Astrocyte (in vitro differentiated cells and primary cell): ENCODE measurements at regions not wholly inside any gene's neighbourhood (a gene's known extent, or its start where the extent isn't known, plus 50 kb on each side); places are given as distances from the start of the nearest gene placed in this dataset.
"Not testable (repeated sequence)": the region's sequence is repeated elsewhere in the genome, so short reads cannot be mapped to it uniquely, and the experiment has no call there.

Source experiments
- DNase-seq: peaks from one replicate; pipeline ENCODE4 v3.0.0-alpha.2; 2010; ENCODE audit warnings: low read depth
- FAIRE-seq: peaks from 2 replicates; lab custom pipeline; 2011; peaks lifted over from hg19 to GRCh38; lab: Jason Lieb, UNC
- H2AFZ ChIP-seq: 2 replicates; pipeline ENCODE4 v1.6.0; 2012; ENCODE audit warnings: low read depth, low read length, inconsistent platforms
- H3K27ac ChIP-seq: 2 replicates; pipeline ENCODE4 v1.5.1; 2011; ENCODE audit warnings: low read depth, low read length, inconsistent platforms
- H3K27me3 ChIP-seq: 2 replicates; pipeline ENCODE4 v1.6.0; 2011; ENCODE audit warnings: low read length, inconsistent platforms; ENCODE audit not compliant: insufficient read depth
- H3K36me3 ChIP-seq: 2 replicates; pipeline ENCODE4 v1.5.1; 2011; ENCODE audit warnings: low read length, inconsistent platforms; ENCODE audit not compliant: insufficient read depth
- H3K4me1 ChIP-seq: 2 replicates; pipeline ENCODE4 v1.5.1; 2011; ENCODE audit warnings: low read length, inconsistent platforms; ENCODE audit not compliant: insufficient read depth
- H3K4me2 ChIP-seq: 2 replicates; pipeline ENCODE4 v1.6.0; 2012; ENCODE audit warnings: low read length, inconsistent platforms
- H3K4me3 ChIP-seq: 2 replicates; pipeline ENCODE4 v1.5.1; 2011; ENCODE audit warnings: low read depth, mild to moderate bottlenecking, low read length, inconsistent platforms; ENCODE audit not compliant: insufficient read depth
- H3K79me2 ChIP-seq: 2 replicates; pipeline ENCODE4 v1.6.0; 2012; ENCODE audit warnings: mild to moderate bottlenecking, low read length, inconsistent platforms; ENCODE audit not compliant: insufficient read depth
- H3K9ac ChIP-seq: 2 replicates; pipeline ENCODE4 v1.6.0; 2012; ENCODE audit warnings: mild to moderate bottlenecking, low read length, inconsistent platforms
- H3K9me3 ChIP-seq: 2 replicates; pipeline ENCODE4 v1.5.1; 2012; ENCODE audit warnings: low read depth, mild to moderate bottlenecking, low read length, inconsistent platforms; ENCODE audit not compliant: insufficient read depth
- H4K20me1 ChIP-seq: 2 replicates; pipeline ENCODE4 v1.6.0; 2012; ENCODE audit warnings: low read length, inconsistent platforms; ENCODE audit not compliant: insufficient read depth
- H3K27ac Mint-ChIP-seq: one replicate; pipeline ENCODE4 v1.8.0; 2021; ENCODE audit warnings: mild to moderate bottlenecking, mixed read lengths; ENCODE audit not compliant: unreplicated experiment
- H3K27me3 Mint-ChIP-seq: one replicate; pipeline ENCODE4 v1.8.0; 2021; ENCODE audit warnings: low read depth, mixed read lengths; ENCODE audit not compliant: unreplicated experiment
- H3K36me3 Mint-ChIP-seq: one replicate; pipeline ENCODE4 v1.8.0; 2021; ENCODE audit warnings: low read depth, mixed read lengths; ENCODE audit not compliant: unreplicated experiment
- H3K4me1 Mint-ChIP-seq: one replicate; pipeline ENCODE4 v1.8.0; 2021; ENCODE audit warnings: low read depth, mixed read lengths; ENCODE audit not compliant: unreplicated experiment
- H3K4me3 Mint-ChIP-seq: one replicate; pipeline ENCODE4 v1.8.0; 2021; ENCODE audit warnings: mild to moderate bottlenecking, moderate library complexity, mixed read lengths; ENCODE audit not compliant: unreplicated experiment
- H3K9me3 Mint-ChIP-seq: one replicate; pipeline ENCODE4 v1.8.0; 2021; ENCODE audit warnings: mild to moderate bottlenecking, mixed read lengths; ENCODE audit not compliant: unreplicated experiment
- EZH2 ChIP-seq: IDR thresholded peaks from 2 replicates; pipeline ENCODE4 v1.6.1; 2012; ENCODE audit warnings: mild to moderate bottlenecking, low read length, inconsistent platforms; ENCODE audit not compliant: insufficient read depth
- TF ChIP-seq, protein P1 (sequence below): IDR thresholded peaks from 2 replicates; pipeline ENCODE4 v1.5.1; 2011; ENCODE audit warnings: low read depth, mild to moderate bottlenecking, inconsistent platforms, low read length, moderate library complexity; ENCODE audit not compliant: insufficient read depth

DNA sequence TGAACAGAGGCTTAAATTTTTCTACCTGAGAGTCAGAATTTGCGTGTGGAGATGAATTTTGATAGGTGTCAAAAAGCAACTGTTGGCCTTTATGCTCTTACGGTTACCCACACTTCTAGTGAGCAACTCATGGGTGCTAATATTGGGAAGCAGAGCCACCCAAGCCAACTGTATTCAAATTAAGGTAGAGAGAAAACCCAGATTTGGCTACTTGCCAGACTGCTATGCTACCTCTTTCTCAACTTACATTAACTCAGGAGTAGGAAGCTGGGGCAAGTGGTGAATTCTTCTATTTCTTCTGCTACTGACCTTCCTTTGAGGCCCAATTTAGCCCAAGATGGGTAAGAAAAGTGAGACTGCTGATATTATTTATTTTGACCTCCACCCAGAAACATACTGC is 83.9 kb downstream of the OLFM4 start:
- Histone ChIP-seq H3K4me1 (no peaks in the 10 kb centered on the region), H3K27me3 (no peaks in the 10 kb centered on the region), H3K36me3 (no peaks in the 10 kb centered on the region), H3K79me2 (no peaks in the 10 kb centered on the region), H2AFZ (no peak overlapping the region), H3K4me3 (no peak overlapping the region), H3K4me2 (no peak overlapping the region), H3K27ac (no peak overlapping the region), H3K9me3 (no peaks in the 10 kb centered on the region), H4K20me1 (no peaks in the 10 kb centered on the region), H3K9ac (no peak overlapping the region)
- Mint-ChIP-seq H3K36me3 (no peaks in the 10 kb centered on the region), H3K9me3 (peaks cover 6% of the 10 kb centered on the region), H3K27ac (no peak overlapping the region), H3K27me3 (peaks cover 7% of the 10 kb centered on the region), H3K4me1 (no peaks in the 10 kb centered on the region), H3K4me3 (no peak overlapping the region)
- FAIRE-seq (no peak), DNase-seq (no peak)
- no peak for TF ChIP-seq EZH2
- TF ChIP-seq, protein P1, sequence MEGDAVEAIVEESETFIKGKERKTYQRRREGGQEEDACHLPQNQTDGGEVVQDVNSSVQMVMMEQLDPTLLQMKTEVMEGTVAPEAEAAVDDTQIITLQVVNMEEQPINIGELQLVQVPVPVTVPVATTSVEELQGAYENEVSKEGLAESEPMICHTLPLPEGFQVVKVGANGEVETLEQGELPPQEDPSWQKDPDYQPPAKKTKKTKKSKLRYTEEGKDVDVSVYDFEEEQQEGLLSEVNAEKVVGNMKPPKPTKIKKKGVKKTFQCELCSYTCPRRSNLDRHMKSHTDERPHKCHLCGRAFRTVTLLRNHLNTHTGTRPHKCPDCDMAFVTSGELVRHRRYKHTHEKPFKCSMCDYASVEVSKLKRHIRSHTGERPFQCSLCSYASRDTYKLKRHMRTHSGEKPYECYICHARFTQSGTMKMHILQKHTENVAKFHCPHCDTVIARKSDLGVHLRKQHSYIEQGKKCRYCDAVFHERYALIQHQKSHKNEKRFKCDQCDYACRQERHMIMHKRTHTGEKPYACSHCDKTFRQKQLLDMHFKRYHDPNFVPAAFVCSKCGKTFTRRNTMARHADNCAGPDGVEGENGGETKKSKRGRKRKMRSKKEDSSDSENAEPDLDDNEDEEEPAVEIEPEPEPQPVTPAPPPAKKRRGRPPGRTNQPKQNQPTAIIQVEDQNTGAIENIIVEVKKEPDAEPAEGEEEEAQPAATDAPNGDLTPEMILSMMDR = no peak

GRCh38 chr13:53117048-53117447 is 88.4 kb downstream of the OLFM4 start:
- H3K27me3 ChIP-seq, H3K36me3 Mint-ChIP-seq, H3K27me3 Mint-ChIP-seq, H3K9ac ChIP-seq, H2AFZ ChIP-seq, H3K4me1 Mint-ChIP-seq, DNase-seq, FAIRE-seq, H3K79me2 ChIP-seq, H3K36me3 ChIP-seq, H3K27ac Mint-ChIP-seq, H3K4me2 ChIP-seq, H3K4me3 ChIP-seq, H3K4me1 ChIP-seq, H4K20me1 ChIP-seq, H3K27ac ChIP-seq, H3K4me3 Mint-ChIP-seq, H3K9me3 ChIP-seq: not testable (repeated sequence)
- peaks cover 14% of the 10 kb centered on the region for H3K9me3 Mint-ChIP-seq

DNA sequence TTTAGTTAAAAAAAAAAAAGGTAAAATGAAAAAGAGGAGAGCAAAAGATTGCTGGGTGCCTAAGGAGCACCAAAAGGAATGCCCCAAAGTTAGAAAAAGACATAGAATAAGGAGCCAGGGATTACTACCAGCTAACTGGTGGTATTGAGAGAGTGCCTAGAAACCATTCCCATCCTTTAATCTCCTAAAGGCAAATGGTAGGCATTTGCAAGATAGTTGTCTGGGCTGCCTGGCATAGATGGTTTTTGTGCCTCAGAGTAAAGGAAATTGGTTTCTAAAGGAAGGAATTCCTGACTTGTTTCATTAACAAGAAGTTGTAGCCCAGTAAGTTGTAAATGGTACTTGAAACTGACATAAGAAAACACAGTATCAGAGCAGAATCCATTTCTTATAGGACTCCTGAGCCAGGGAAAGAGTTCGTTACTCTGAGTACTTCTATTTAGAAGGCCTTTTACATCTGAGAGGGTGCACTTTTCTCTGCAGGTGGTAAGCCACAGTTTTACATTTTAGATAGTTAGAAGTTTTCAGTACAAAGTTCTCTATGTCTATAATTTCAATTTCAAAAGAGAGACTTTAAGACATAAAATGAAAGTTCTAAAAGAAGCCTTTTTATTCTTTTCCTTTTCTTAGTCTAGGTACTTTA is 92.6 kb downstream of the OLFM4 start:
- Histone ChIP-seq H3K4me3 (no peak overlapping the region), H3K9ac (no peak overlapping the region), H3K27ac (no peak overlapping the region), H3K9me3 (no peaks in the 10 kb centered on the region), H3K4me1 (no peaks in the 10 kb centered on the region), H3K4me2 (no peak overlapping the region), H3K79me2 (no peaks in the 10 kb centered on the region), H2AFZ (no peak overlapping the region), H3K27me3 (no peaks in the 10 kb centered on the region), H4K20me1 (no peaks in the 10 kb centered on the region), H3K36me3 (no peaks in the 10 kb centered on the region)
- TF ChIP-seq, protein P1 = no peak
- TF ChIP-seq EZH2 = no peak
- Mint-ChIP-seq H3K36me3 (no peaks in the 10 kb centered on the region), H3K4me1 (peaks cover 5% of the 10 kb centered on the region), H3K27ac (no peak overlapping the region), H3K9me3 (peaks cover 14% of the 10 kb centered on the region), H3K27me3 (no peaks in the 10 kb centered on the region), H3K4me3 (no peak overlapping the region)
- FAIRE-seq (no peak), DNase-seq (no peak)
